BLaER1 (cell line): ENCODE measurements at regions not wholly inside any gene's neighbourhood (a gene's known extent, or its start where the extent isn't known, plus 50 kb on each side); places are given as distances from the start of the nearest gene placed in this dataset.

Experiments
- H3K27ac ChIP-seq: shearing (Covaris generic); formaldehyde crosslinking; 2 replicates; pipeline ENCODE4 v1.8.1; 2022
- H3K27me3 ChIP-seq: shearing (Covaris generic); formaldehyde crosslinking; 2 replicates; pipeline ENCODE4 v1.8.1; 2022
- H3K36me3 ChIP-seq: shearing (Covaris generic); formaldehyde crosslinking; 2 replicates; pipeline ENCODE4 v1.8.1; 2022
- H3K4me1 ChIP-seq: shearing (Covaris generic); formaldehyde crosslinking; 2 replicates; pipeline ENCODE4 v1.8.1; 2022
- H3K4me2 ChIP-seq: shearing (Covaris generic); formaldehyde crosslinking; 2 replicates; pipeline ENCODE4 v1.8.1; 2022
- H3K4me3 ChIP-seq: shearing (Covaris generic); formaldehyde crosslinking; 2 replicates; pipeline ENCODE4 v1.8.1; 2022
- H3K9ac ChIP-seq: shearing (Covaris generic); formaldehyde crosslinking; 2 replicates; pipeline ENCODE4 v1.8.1; 2022
- H3K9me3 ChIP-seq: shearing (Covaris generic); formaldehyde crosslinking; 2 replicates; pipeline ENCODE4 v1.8.1; 2022
- H4K20me1 ChIP-seq: shearing (Covaris generic); formaldehyde crosslinking; 2 replicates; pipeline ENCODE4 v1.8.1; 2022
- Cebpa-rat ChIP-seq: shearing (Covaris generic); IDR thresholded peaks from 2 replicates; pipeline ENCODE4 v1.8.1; 2022

- Histone ChIP-seq H3K27ac (no peak overlapping the region), H3K4me2 (no peak overlapping the region), H3K9ac (no peak overlapping the region), H3K9me3 (no peaks in the 10 kb centered on the region), H3K27me3 (no peaks in the 10 kb centered on the region), H3K4me3 (no peak overlapping the region), H3K4me1 (no peaks in the 10 kb centered on the region), H4K20me1 (no peaks in the 10 kb centered on the region), H3K36me3 (no peaks in the 10 kb centered on the region)
- TF ChIP-seq Cebpa-rat, result no peak
Measured at GRCh38 chr10:64444564-64444963, 923.4 kb downstream of the REEP3 start.

GRCh38 chr10:64449603-64450002, 928.4 kb downstream of the REEP3 start:
- no peaks in the 10 kb centered on the region for H3K4me1 ChIP-seq
- no peak for TF ChIP-seq Cebpa-rat

GRCh38 chr10:64450312-64450711, 929.1 kb downstream of the REEP3 start:
- H4K20me1 ChIP-seq, result no peaks in the 10 kb centered on the region
- no peaks in the 10 kb centered on the region for H3K36me3 ChIP-seq
- H3K4me3 ChIP-seq, result no peak overlapping the region
- no peak overlapping the region for H3K4me2 ChIP-seq
- no peak overlapping the region for H3K27ac ChIP-seq
- H3K4me1 ChIP-seq, result no peaks in the 10 kb centered on the region
- no peak for TF ChIP-seq Cebpa-rat
- H3K27me3 ChIP-seq, result no peaks in the 10 kb centered on the region
- H3K9me3 ChIP-seq, result no peaks in the 10 kb centered on the region; the same call in 1 of the 2 replicates
- no peak overlapping the region for H3K9ac ChIP-seq

More at GRCh38 chr10:64449603-64450002, 928.4 kb downstream of the REEP3 start:
- no peak overlapping the region for H3K27ac ChIP-seq
- H3K4me2 ChIP-seq, result no peak overlapping the region
- H3K36me3 ChIP-seq, result no peaks in the 10 kb centered on the region
- no peak overlapping the region for H3K4me3 ChIP-seq
- H4K20me1 ChIP-seq, result no peaks in the 10 kb centered on the region
- no peaks in the 10 kb centered on the region; the same call in 1 of the 2 replicates for H3K9me3 ChIP-seq
- H3K27me3 ChIP-seq, result no peaks in the 10 kb centered on the region
- no peak overlapping the region for H3K9ac ChIP-seq

- Histone ChIP-seq H3K27ac (no peak overlapping the region), H3K9me3 (no peaks in the 10 kb centered on the region; the same call in 1 of the 2 replicates)
Measured at GRCh38 chr10:64454962-64455361, 933.8 kb downstream of the REEP3 start.

GRCh38 chr10:64458306-64458705, 937.1 kb downstream of the REEP3 start:
- Histone ChIP-seq H3K4me1 (no peaks in the 10 kb centered on the region), H3K9ac (no peak overlapping the region), H3K4me2 (no peak overlapping the region), H3K27ac (no peak overlapping the region), H3K4me3 (no peak overlapping the region), H3K9me3 (peaks cover 3% of the 10 kb centered on the region), H4K20me1 (no peaks in the 10 kb centered on the region), H3K27me3 (no peaks in the 10 kb centered on the region), H3K36me3 (no peaks in the 10 kb centered on the region)
- TF ChIP-seq Cebpa-rat, result no peak

More at GRCh38 chr10:64454962-64455361, 933.8 kb downstream of the REEP3 start:
- H3K4me3 ChIP-seq, result no peak overlapping the region
- no peaks in the 10 kb centered on the region for H3K4me1 ChIP-seq
- no peaks in the 10 kb centered on the region for H4K20me1 ChIP-seq
- no peak for TF ChIP-seq Cebpa-rat
- no peak overlapping the region for H3K9ac ChIP-seq
- H3K27me3 ChIP-seq, result no peaks in the 10 kb centered on the region
- H3K4me2 ChIP-seq, result no peak overlapping the region
- H3K36me3 ChIP-seq, result no peaks in the 10 kb centered on the region

GRCh38 chr10:64463406-64463805, 942.2 kb downstream of the REEP3 start:
- Histone ChIP-seq H3K4me2 (no peak overlapping the region), H3K4me1 (no peaks in the 10 kb centered on the region), H3K9ac (no peak overlapping the region), H3K4me3 (no peak overlapping the region), H3K9me3 (peaks cover 21% of the 10 kb centered on the region), H3K27me3 (no peaks in the 10 kb centered on the region), H4K20me1 (no peaks in the 10 kb centered on the region), H3K27ac (no peak overlapping the region), H3K36me3 (no peaks in the 10 kb centered on the region)
- no peak for TF ChIP-seq Cebpa-rat

- no peak overlapping the region for H3K4me2 ChIP-seq
- H3K9ac ChIP-seq, result no peak overlapping the region
- peaks cover 21% of the 10 kb centered on the region for H3K9me3 ChIP-seq
- H3K36me3 ChIP-seq, result no peaks in the 10 kb centered on the region
- no peaks in the 10 kb centered on the region for H3K4me1 ChIP-seq
- H4K20me1 ChIP-seq, result no peaks in the 10 kb centered on the region
- TF ChIP-seq Cebpa-rat, result no peak
- no peaks in the 10 kb centered on the region for H3K27me3 ChIP-seq
- no peak overlapping the region for H3K27ac ChIP-seq
- no peak overlapping the region for H3K4me3 ChIP-seq
Measured at GRCh38 chr10:64465653-64466052, 944.5 kb downstream of the REEP3 start.

- Histone ChIP-seq H3K9ac (no peak overlapping the region), H3K4me2 (no peak overlapping the region), H3K9me3 (peaks cover 19% of the 10 kb centered on the region), H4K20me1 (no peaks in the 10 kb centered on the region), H3K36me3 (no peaks in the 10 kb centered on the region), H3K27ac (no peak overlapping the region), H3K4me3 (no peak overlapping the region), H3K4me1 (no peaks in the 10 kb centered on the region), H3K27me3 (no peaks in the 10 kb centered on the region)
- TF ChIP-seq Cebpa-rat, result no peak
Measured at GRCh38 chr10:64468219-64468618, 947.0 kb downstream of the REEP3 start.

GRCh38 chr10:64476506-64476905, 955.3 kb downstream of the REEP3 start:
- H3K4me2 ChIP-seq, result no peak overlapping the region
- H3K27ac ChIP-seq, result no peak overlapping the region
- no peak for TF ChIP-seq Cebpa-rat
- no peaks in the 10 kb centered on the region for H3K36me3 ChIP-seq
- no peaks in the 10 kb centered on the region for H4K20me1 ChIP-seq
- no peaks in the 10 kb centered on the region for H3K27me3 ChIP-seq
- no peak overlapping the region for H3K4me3 ChIP-seq
- no peaks in the 10 kb centered on the region for H3K9me3 ChIP-seq
- H3K9ac ChIP-seq, result no peak overlapping the region
- H3K4me1 ChIP-seq, result no peaks in the 10 kb centered on the region

GRCh38 chr10:64477791-64478190, 956.6 kb downstream of the REEP3 start:
- H3K4me2 ChIP-seq, result no peak overlapping the region
- no peaks in the 10 kb centered on the region for H3K4me1 ChIP-seq
- no peak overlapping the region for H3K4me3 ChIP-seq
- H3K27ac ChIP-seq, result no peak overlapping the region
- H4K20me1 ChIP-seq, result no peaks in the 10 kb centered on the region
- no peaks in the 10 kb centered on the region for H3K27me3 ChIP-seq
- H3K9ac ChIP-seq, result no peak overlapping the region
- H3K36me3 ChIP-seq, result no peaks in the 10 kb centered on the region
- no peaks in the 10 kb centered on the region for H3K9me3 ChIP-seq
- TF ChIP-seq Cebpa-rat, result no peak

GRCh38 chr10:64484811-64485330, 963.7 kb downstream of the REEP3 start:
- no peak overlapping the region for H3K4me3 ChIP-seq
- H3K36me3 ChIP-seq, result no peaks in the 10 kb centered on the region
- H3K9ac ChIP-seq, result no peak overlapping the region

More at GRCh38 chr10:64484811-64485330, 963.7 kb downstream of the REEP3 start:
- H3K27me3 ChIP-seq, result no peaks in the 10 kb centered on the region
- no peak overlapping the region for H3K4me2 ChIP-seq
- H4K20me1 ChIP-seq, result no peaks in the 10 kb centered on the region
- H3K4me1 ChIP-seq, result no peaks in the 10 kb centered on the region
- TF ChIP-seq Cebpa-rat, result no peak
- no peaks in the 10 kb centered on the region for H3K9me3 ChIP-seq
- H3K27ac ChIP-seq, result no peak overlapping the region
